ENCODE measurements at regions not wholly inside any gene's neighbourhood (a gene's known extent, or its start where the extent isn't known, plus 50 kb on each side); places are given as distances from the start of the nearest gene placed in this dataset.

GRCh38 chrX:7219153-7219705 lies 71.3 kb upstream of the PUDP start:
- intact Hi-C loops (cut with DNase I), result no loop called here
- DNase-seq (no peak), FAIRE-seq (no peak)
- no peaks in the 10 kb centered on the region for H3K36me3 ChIP-seq (ENCODE audit: control insufficient read depth in 2 of 3, insufficient read depth in 3 of 3, low read length in 3 of 3)
- H3K9me3 ChIP-seq (ENCODE audit: control insufficient read depth in 2 of 3, insufficient read depth in 1 of 3, low read length in 3 of 3), result no peaks in the 10 kb centered on the region
- H3K4me3 ChIP-seq (ENCODE audit: low read length in 3 of 3), result no peak overlapping the region
- H3K9ac ChIP-seq (ENCODE audit: low read length in 3 of 3), result no peak overlapping the region
- H3K4me1 ChIP-seq (ENCODE audit: control insufficient read depth in 2 of 3, insufficient read depth in 2 of 3, low read depth in 1 of 3, low read length in 3 of 3), result no peaks in the 10 kb centered on the region
- TF ChIP-seq, protein P1, sequence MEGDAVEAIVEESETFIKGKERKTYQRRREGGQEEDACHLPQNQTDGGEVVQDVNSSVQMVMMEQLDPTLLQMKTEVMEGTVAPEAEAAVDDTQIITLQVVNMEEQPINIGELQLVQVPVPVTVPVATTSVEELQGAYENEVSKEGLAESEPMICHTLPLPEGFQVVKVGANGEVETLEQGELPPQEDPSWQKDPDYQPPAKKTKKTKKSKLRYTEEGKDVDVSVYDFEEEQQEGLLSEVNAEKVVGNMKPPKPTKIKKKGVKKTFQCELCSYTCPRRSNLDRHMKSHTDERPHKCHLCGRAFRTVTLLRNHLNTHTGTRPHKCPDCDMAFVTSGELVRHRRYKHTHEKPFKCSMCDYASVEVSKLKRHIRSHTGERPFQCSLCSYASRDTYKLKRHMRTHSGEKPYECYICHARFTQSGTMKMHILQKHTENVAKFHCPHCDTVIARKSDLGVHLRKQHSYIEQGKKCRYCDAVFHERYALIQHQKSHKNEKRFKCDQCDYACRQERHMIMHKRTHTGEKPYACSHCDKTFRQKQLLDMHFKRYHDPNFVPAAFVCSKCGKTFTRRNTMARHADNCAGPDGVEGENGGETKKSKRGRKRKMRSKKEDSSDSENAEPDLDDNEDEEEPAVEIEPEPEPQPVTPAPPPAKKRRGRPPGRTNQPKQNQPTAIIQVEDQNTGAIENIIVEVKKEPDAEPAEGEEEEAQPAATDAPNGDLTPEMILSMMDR (IDR thresholded peaks at IDR 0.05; ENCODE audit: borderline replicate concordance, extremely low read depth, insufficient read depth), result no peak
- no peak overlapping the region for H3K27ac ChIP-seq (ENCODE audit: low read depth in 2 of 2, low read length in 2 of 2)
- no peaks in the 10 kb centered on the region for H3K27me3 ChIP-seq (ENCODE audit: control insufficient read depth, insufficient read depth, low read length)

DNA sequence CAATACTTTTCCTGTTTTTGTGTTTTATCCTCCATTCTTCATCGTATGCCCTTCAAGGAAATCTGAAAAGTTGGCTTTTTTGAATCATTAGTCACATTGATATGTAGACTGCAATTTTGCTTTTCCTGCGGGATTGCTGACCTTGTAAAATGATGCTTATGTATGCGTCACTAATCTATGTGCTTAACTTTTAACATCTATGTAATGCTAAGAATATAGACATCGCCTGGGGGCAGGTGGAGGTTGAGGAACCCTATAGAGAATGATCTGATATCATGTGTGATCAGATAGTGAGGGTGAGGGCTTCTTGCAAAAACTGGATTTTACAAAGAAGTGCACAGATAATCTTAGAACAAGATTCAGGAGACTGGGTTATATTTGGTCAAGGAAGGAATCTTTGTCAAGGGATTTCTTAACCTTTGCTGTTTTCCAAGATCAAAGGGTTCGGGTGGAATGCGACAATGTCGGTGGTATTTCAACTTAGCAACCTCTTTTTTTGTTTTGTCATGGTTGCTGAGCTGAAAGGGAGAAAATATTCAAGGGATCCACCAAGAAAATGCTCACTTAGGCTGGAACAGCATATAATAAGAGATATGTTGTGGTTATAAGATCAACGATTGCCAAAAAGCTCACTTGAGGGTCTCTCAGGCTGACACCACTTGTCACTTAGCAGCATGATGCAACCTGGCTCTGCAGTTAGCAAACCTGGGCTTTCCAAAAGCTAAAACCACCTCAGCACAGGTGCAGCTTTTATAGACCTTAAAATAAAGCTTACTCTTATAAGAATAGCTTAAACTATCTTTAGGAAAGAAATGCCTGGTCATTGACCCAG lies 70.6 kb upstream of the PUDP start:
- Histone ChIP-seq H3K9me3 (ENCODE audit: control insufficient read depth in 2 of 3, insufficient read depth in 1 of 3, low read length in 3 of 3) (no peaks in the 10 kb centered on the region), H3K4me3 (ENCODE audit: low read length in 3 of 3) (no peak overlapping the region), H3K36me3 (ENCODE audit: control insufficient read depth in 2 of 3, insufficient read depth in 3 of 3, low read length in 3 of 3) (no peaks in the 10 kb centered on the region), H3K9ac (ENCODE audit: low read length in 3 of 3) (no peak overlapping the region), H3K27ac (ENCODE audit: low read depth in 2 of 2, low read length in 2 of 2) (no peak overlapping the region), H3K4me1 (ENCODE audit: control insufficient read depth in 2 of 3, insufficient read depth in 2 of 3, low read depth in 1 of 3, low read length in 3 of 3) (no peaks in the 10 kb centered on the region), H3K27me3 (ENCODE audit: control insufficient read depth, insufficient read depth, low read length) (no peaks in the 10 kb centered on the region)
- FAIRE-seq, result no peak
- no peak for DNase-seq
- intact Hi-C loops (cut with DNase I), result no loop called here
- TF ChIP-seq, protein P1 (IDR thresholded peaks at IDR 0.05; ENCODE audit: borderline replicate concordance, extremely low read depth, insufficient read depth), result no peak

DNA sequence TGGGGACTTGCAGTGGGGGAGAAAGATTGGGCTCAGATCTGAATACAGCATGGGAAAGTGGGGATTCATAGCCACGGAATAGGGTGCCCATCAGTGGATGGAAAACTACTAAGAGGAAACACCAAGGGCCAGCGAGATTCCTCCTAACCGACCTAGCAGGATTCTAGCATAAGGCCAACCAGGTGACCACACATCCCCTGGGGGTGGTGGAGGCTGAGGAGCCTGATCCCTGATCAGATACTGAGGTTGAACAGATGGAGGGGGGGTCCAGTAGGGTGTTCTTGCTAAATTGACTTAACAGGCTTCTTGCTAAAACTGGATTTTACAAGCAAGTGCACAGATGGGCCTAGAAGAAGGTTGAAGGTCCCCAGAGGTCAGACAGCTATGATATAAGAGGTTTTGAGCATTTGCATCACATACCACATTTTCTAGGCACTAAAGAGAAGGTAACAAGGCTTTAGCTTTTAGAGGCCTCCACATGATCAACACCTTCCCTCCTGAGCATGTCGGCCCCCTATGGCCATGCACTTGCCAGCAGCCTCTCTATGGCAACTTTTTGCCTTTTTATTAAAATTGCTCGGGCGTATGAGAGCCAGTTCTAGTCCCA lies 69.1 kb upstream of the PUDP start:
- FAIRE-seq, result no peak

More for the DNA sequence above, 69.1 kb upstream of the PUDP start:
- H3K27me3 ChIP-seq (ENCODE audit: control insufficient read depth, insufficient read depth, low read length), result no peaks in the 10 kb centered on the region
- TF ChIP-seq, protein P1 (IDR thresholded peaks at IDR 0.05; ENCODE audit: borderline replicate concordance, extremely low read depth, insufficient read depth), result no peak
- no peak overlapping the region for H3K27ac ChIP-seq (ENCODE audit: low read depth in 2 of 2, low read length in 2 of 2)
- intact Hi-C loops (cut with DNase I), result no loop called here
- no peaks in the 10 kb centered on the region for H3K36me3 ChIP-seq (ENCODE audit: control insufficient read depth in 2 of 3, insufficient read depth in 3 of 3, low read length in 3 of 3)
- no peaks in the 10 kb centered on the region for H3K4me1 ChIP-seq (ENCODE audit: control insufficient read depth in 2 of 3, insufficient read depth in 2 of 3, low read depth in 1 of 3, low read length in 3 of 3)
- H3K9ac ChIP-seq (ENCODE audit: low read length in 3 of 3), result no peak overlapping the region
- H3K4me3 ChIP-seq (ENCODE audit: low read length in 3 of 3), result no peak overlapping the region
- H3K9me3 ChIP-seq (ENCODE audit: control insufficient read depth in 2 of 3, insufficient read depth in 1 of 3, low read length in 3 of 3), result no peaks in the 10 kb centered on the region
- no peak for DNase-seq
